Effector memory CD4-positive, alpha-beta T cell (primary cell): ENCODE measurements at regions not wholly inside any gene's neighbourhood (a gene's known extent, or its start where the extent isn't known, plus 50 kb on each side); places are given as distances from the start of the nearest gene placed in this dataset.

ENCODE experiments used
- DNase-seq, 3 donors: peaks; one replicate each; pipeline ENCODE4 v3.0.0-alpha.2; 2020
- H3K27ac ChIP-seq: 2 replicates; pipeline ENCODE4 v1.7.0; 2013; ENCODE audit warnings: mild to moderate bottlenecking, low read length, moderate library complexity; ENCODE audit not compliant: insufficient read depth, poor library complexity, severe bottlenecking
- H3K27me3 ChIP-seq: replicated peaks from 2 replicates; pipeline ENCODE4 v1.7.0; 2013; ENCODE audit warnings: mild to moderate bottlenecking, low read length; ENCODE audit not compliant: insufficient read depth, control insufficient read depth, poor library complexity, severe bottlenecking
- H3K36me3 ChIP-seq: 2 replicates; pipeline ENCODE4 v1.7.0; 2013; ENCODE audit warnings: mild to moderate bottlenecking, low read length, moderate library complexity; ENCODE audit not compliant: control insufficient read depth, insufficient read depth
- H3K4me1 ChIP-seq: 2 replicates; pipeline ENCODE4 v1.7.0; 2013; ENCODE audit warnings: low read length, mild to moderate bottlenecking; ENCODE audit not compliant: control insufficient read depth, insufficient read depth, poor library complexity, severe bottlenecking
- H3K4me3 ChIP-seq: 2 replicates; pipeline ENCODE4 v1.7.0; 2013; ENCODE audit warnings: low read length, low read depth, mild to moderate bottlenecking; ENCODE audit not compliant: insufficient read depth, poor library complexity, severe bottlenecking
- H3K9me3 ChIP-seq: 2 replicates; pipeline ENCODE4 v1.7.0; 2013; ENCODE audit warnings: mild to moderate bottlenecking, low read length, moderate library complexity; ENCODE audit not compliant: control insufficient read depth

DNA sequence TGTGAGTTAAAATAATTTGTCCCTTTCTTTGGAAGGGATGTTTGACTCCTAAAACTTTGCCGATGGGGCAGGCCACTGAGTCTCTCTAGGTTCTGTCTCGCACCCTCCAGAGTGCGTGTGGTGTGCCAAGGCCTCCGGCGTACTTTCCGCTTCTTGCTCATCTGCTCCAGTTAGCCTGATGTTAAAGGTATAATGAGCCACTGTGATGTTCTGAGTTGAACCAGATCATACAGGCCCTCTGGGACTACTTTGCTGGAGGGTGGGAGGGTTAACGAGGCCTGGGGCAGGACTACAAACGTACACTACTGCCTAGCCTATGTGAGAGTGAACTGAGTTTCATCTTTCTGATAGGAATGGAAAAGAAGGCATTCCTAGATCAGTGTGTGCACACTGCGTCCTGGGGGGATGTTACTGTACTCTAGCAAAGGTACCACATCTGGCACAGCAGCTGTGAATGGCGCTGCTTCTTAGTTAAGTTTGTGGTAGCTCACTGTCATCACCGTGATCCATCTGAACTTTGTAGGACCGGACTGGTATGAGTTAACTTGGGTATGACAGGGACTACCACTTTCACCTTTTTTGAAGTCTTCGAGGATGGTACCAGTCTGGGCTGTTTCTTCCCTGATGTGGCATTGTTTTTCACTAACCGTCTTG, 60.2 kb downstream of the RGS12 start:
- no peak overlapping the region for H3K27ac ChIP-seq
- no peaks in the 10 kb centered on the region for H3K27me3 ChIP-seq
- H3K36me3 ChIP-seq = no peaks in the 10 kb centered on the region
- no peaks in the 10 kb centered on the region for H3K9me3 ChIP-seq
- no peaks in the 10 kb centered on the region for H3K4me1 ChIP-seq
- no peak overlapping the region for H3K4me3 ChIP-seq
- DNase-seq = no peak

DNA sequence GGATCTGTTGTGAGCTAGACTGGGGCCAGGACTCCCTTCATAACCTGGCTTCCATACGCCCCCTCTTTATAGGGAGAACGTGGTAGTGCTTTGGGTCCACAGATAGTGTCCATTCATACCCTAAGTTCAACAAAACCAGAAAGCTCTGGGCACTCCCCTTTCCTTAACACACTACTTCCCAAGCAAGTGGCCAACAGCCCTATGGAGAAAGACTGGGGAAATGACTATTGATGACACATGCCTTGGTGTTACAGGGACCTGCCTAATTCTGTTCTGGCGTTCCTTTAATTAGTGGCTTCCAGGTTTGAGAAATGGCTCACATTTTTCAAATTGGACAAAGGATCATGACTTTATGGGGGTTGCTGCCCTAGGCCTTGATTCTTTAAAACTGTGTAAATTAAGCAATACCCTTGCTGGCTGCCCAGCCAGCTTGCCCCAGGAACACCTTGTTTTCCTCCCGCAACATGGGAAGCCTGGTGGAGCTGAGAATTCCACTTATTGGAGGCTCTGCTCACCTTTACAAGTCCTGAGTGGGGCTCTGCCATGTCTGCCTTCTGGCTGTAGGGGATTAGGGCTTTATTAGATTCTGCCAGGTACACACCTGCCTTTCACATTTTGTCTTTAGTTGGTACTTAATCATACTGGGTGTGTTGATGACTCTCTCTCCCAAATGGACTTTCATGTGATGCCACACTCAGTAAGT, 61.1 kb downstream of the RGS12 start:
- H3K4me1 ChIP-seq = no peaks in the 10 kb centered on the region
- H3K27ac ChIP-seq = no peak overlapping the region
- H3K36me3 ChIP-seq = no peaks in the 10 kb centered on the region
- no peak for DNase-seq
- H3K27me3 ChIP-seq = no peaks in the 10 kb centered on the region
- no peaks in the 10 kb centered on the region for H3K9me3 ChIP-seq
- H3K4me3 ChIP-seq = no peak overlapping the region

DNA sequence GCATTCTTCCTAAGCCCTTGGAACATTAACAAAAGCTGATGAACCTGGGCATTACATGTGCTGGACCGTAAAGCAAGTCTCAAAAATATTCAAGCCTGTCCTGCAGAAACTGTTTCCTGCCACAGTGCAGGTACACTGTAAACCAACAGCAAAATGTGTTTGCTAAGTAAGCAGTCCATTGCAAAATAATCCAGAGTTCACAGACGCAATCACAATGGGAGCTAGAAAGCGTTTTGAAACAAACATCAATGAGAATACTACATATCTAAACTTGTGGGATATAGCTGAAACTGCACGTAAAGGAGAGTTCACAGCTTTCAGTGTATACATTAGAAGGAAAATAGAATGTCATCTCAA, 61.6 kb downstream of the RGS12 start:
- DNase-seq = no peak

DNA sequence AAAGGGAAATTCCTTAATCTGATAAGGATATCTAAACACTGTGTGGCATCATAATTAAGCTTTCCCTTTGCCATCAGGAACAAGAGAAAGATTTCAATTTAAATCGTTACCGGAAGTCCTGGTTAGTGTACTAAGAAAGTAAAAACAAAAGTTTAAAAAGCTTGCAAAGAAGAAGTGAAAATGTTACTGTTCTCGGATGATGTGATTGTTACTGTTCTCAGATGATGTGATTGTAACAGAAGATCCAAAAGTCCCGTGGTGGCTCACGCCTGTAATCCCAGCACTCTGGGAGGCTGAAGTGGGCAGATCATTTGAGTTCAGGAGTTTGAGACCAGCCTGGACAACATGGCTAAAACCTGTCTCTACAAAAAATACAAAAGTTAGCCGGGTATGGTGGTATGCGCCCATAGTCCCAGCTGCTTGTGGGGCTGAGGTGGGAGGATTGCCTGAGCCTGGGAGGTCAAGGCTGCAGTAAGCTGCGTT, 62.5 kb downstream of the RGS12 start:
- H3K27ac ChIP-seq = no peak overlapping the region

More for the DNA sequence above, 61.6 kb downstream of the RGS12 start:
- H3K27me3 ChIP-seq = no peaks in the 10 kb centered on the region
- H3K4me3 ChIP-seq = no peak overlapping the region
- no peaks in the 10 kb centered on the region for H3K36me3 ChIP-seq
- no peak overlapping the region for H3K27ac ChIP-seq
- no peaks in the 10 kb centered on the region for H3K9me3 ChIP-seq
- H3K4me1 ChIP-seq = no peaks in the 10 kb centered on the region

DNA sequence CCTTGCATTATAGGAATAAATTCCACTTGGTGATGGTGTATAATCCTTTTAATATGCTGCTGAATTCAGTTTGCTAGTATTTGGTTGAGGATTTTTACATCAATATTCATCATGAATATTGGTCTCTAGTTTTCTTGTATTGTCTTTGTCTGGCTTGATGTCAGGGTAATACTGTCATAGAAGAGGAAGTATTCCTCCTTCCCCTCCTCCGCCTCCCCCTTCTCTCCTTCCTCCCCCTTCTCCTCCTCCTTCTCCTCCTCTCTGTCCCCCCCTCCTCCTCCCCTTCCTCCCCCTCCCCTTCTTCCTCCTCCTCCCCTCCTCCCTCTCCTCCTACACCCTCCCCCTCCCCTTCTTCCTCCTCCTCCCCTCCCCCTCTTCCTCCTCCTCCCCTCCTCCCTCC, 65.8 kb downstream of the RGS12 start:
- no peaks in the 10 kb centered on the region for H3K4me1 ChIP-seq
- H3K9me3 ChIP-seq = no peaks in the 10 kb centered on the region
- no peak for DNase-seq
- H3K27me3 ChIP-seq = no peaks in the 10 kb centered on the region
- H3K4me3 ChIP-seq = no peak overlapping the region
- no peak overlapping the region for H3K27ac ChIP-seq
- H3K36me3 ChIP-seq = no peaks in the 10 kb centered on the region

More for the DNA sequence above, 62.5 kb downstream of the RGS12 start:
- no peaks in the 10 kb centered on the region for H3K27me3 ChIP-seq
- no peaks in the 10 kb centered on the region for H3K9me3 ChIP-seq
- DNase-seq = no peak
- H3K36me3 ChIP-seq = no peaks in the 10 kb centered on the region
- no peaks in the 10 kb centered on the region for H3K4me1 ChIP-seq
- H3K4me3 ChIP-seq = no peak overlapping the region

DNA sequence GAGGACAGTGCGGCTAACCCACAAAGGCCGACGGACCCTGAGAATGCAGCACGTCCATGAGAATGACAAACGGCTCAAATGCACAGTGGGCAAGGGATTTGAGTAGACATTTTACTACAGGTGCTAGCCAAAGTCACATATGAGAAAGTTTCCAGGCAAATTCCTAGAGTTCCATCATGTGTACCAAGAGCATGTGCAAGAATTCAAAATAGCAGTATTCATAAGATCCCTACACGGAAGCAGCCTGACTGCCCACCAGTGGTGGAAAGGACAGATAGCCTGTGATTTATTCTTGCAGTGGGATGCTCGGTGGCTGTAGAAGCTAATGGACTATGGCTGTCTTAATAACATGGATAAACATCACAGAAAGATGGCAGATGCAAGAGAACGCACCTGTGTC, 68.0 kb downstream of the RGS12 start:
- H3K4me3 ChIP-seq = no peak overlapping the region
- H3K27ac ChIP-seq = no peak overlapping the region
- no peak for DNase-seq
- no peaks in the 10 kb centered on the region for H3K9me3 ChIP-seq
- no peaks in the 10 kb centered on the region for H3K36me3 ChIP-seq
- H3K4me1 ChIP-seq = no peaks in the 10 kb centered on the region
- H3K27me3 ChIP-seq = no peaks in the 10 kb centered on the region

DNA sequence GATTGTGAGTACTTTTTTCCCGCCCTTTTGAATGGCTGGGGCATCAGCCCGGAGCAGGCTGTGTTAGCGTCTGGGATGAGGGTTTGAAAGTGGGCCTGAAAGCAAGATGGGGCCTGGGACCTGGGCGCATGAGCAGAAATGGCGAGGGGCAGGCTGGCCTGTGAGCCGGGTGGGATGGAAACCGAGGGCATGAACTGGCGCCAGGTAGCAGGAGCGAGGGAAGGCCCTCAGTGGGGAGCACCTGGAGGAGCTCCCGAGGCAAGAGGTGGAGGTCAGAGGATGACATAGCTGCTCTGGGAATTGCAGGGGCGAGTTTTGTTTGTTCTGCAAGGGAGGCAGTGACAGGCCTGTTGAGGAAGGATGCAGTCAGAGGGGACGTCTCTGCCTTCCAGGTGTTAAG, 68.6 kb downstream of the RGS12 start:
- H3K4me3 ChIP-seq = no peak overlapping the region
- H3K4me1 ChIP-seq = no peaks in the 10 kb centered on the region
- H3K27me3 ChIP-seq = no peaks in the 10 kb centered on the region
- H3K36me3 ChIP-seq = no peaks in the 10 kb centered on the region
- DNase-seq = no peak
- H3K9me3 ChIP-seq = no peaks in the 10 kb centered on the region
- no peak overlapping the region for H3K27ac ChIP-seq

DNA sequence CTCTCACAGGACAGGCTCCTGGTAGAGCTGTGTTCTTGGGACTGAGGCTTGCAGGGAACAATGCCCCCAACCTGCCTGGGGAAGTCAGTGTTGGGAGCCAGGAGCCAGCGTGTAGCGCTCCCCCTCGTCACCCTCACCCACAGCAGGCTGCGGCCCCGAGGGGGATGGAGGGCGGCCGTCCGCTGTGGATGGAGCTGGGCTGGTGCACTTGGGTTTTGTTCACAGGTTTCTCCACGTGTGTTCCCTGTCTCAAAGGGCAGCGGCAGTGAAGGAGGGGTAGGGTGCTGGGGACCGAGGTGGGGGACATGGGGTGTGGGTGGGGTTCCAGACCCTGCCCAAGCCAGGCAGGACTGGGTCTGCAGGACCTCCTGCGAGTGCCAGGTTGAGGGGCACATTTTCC, 69.1 kb downstream of the RGS12 start:
- Histone ChIP-seq H3K36me3 (no peaks in the 10 kb centered on the region), H3K9me3 (no peaks in the 10 kb centered on the region), H3K27ac (no peak overlapping the region), H3K27me3 (no peaks in the 10 kb centered on the region), H3K4me3 (no peak overlapping the region), H3K4me1 (no peaks in the 10 kb centered on the region)
- DNase-seq = no peak

DNA sequence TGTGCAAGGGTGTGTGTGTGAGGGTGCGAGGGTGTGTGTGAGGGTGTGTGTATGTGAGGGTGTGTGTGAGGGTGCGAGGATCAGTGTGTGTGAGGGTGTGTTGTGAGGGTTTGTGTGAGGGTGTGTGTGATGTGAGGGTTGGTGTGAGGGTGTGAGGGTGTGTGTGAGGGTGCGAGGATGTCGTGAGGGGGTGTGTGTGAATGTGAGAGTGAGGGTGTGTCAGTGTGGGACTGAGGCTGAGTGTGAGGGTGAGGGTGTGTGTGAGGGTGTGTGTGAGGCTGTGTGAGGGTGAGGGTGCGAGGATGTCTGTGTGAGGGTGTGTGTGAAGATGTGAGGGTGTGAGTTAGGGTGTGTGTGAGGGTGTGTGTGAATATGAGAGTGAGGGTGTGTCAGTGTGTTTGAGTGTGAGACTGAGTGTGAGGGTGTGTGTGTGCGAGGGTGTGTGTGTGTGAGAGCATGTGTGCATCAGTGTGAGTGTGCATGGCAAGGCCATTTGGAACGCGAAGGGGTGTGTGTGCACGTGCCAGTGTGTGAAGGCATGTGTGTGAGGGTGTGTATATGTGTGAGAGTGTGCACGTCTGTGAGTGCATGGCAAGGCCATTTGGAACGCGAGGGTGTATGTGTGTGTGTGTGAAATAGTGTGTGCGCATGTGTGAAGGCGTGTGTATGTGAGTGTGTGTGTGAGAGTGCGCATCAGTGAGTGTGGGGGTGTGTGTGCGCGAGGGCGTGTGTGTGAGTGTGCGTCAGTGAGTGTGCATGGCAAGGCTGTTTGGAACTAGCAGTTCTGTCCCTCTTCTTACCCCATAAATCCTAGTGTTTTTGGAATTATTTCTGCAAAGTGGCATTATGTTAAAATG, 69.8 kb downstream of the RGS12 start:
- no peaks in the 10 kb centered on the region for H3K27me3 ChIP-seq
- H3K36me3 ChIP-seq = no peaks in the 10 kb centered on the region
- no peaks in the 10 kb centered on the region for H3K9me3 ChIP-seq
- no peak overlapping the region for H3K27ac ChIP-seq
- H3K4me1 ChIP-seq = no peaks in the 10 kb centered on the region
- no peak overlapping the region for H3K4me3 ChIP-seq
- no peak for DNase-seq
